ENCODE measurements at regions not wholly inside any gene's neighbourhood (a gene's known extent, or its start where the extent isn't known, plus 50 kb on each side); places are given as distances from the start of the nearest gene placed in this dataset.

DNA sequence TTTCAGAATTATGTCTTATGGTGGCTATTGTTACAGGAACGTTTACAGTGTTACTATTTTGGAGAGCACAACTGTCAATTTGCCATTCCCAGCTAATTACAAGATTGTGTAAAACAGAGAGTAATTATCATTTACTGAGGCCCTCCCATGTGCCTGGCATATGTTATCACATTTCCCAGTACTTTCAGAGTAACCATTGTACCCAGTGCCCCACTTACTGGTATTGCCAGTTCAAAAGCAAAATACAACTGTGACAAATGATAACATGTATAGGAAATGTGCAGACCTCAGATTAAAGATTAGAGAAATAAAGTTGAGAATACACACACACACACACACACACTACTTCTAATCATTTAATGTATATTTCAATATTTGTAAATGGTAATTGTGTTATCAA lies 572.5 kb downstream of the POM121L12 start:
- TF ChIP-seq CTCF (IDR thresholded peaks at IDR 0.05; ENCODE audit: low read length): no peak
- no peak for TF ChIP-seq EZH2 (IDR thresholded peaks at IDR 0.05; ENCODE audit: borderline replicate concordance, low read length)
